Natural killer cell treated with Interleukin-12 subunit alpha and Interleukin-12 subunit beta and Interleukin-15 and Interleukin-18, amount 100 ng/mL, for 72 hours (primary cell): ENCODE measurements at regions not wholly inside any gene's neighbourhood (a gene's known extent, or its start where the extent isn't known, plus 50 kb on each side); places are given as distances from the start of the nearest gene placed in this dataset.

Source experiments
- ATAC-seq, 2 donors: fragments of 150-1000 bp; cut with Tn5 transposase in 1 of 2; sonication (Bioruptor Pico), chemical (Tn5 transposase) in 1 of 2; 2 replicates each; pipeline ENCODE4 v1.10.0; 2021
- DNase-seq: peaks from one replicate; pipeline ENCODE4 v3.0.0; 2022; ENCODE audit warnings: low spot score
- H3K27ac Mint-ChIP-seq, 2 donors: 1 replicate in 1 of 2; 2 replicates in 1 of 2; pipeline ENCODE4 v1.8.0; 2022; ENCODE audit warnings: mixed read lengths in 2 of 2, mild to moderate bottlenecking in 1 of 2, moderate library complexity in 1 of 2
- H3K27me3 Mint-ChIP-seq, 2 donors: 1 replicate in 1 of 2; 2 replicates in 1 of 2; pipeline ENCODE4 v1.8.0; 2022; ENCODE audit warnings: mixed read lengths in 2 of 2
- H3K36me3 Mint-ChIP-seq: one replicate; pipeline ENCODE4 v1.8.0; 2022; ENCODE audit warnings: mixed read lengths
- H3K4me1 Mint-ChIP-seq, 2 donors: 1 replicate in 1 of 2; 2 replicates in 1 of 2; pipeline ENCODE4 v1.8.0; 2022; ENCODE audit warnings: low read depth in 2 of 2, mixed read lengths in 2 of 2, mild to moderate bottlenecking in 1 of 2
- H3K4me3 Mint-ChIP-seq: one replicate; pipeline ENCODE4 v1.8.0; 2022; ENCODE audit warnings: mixed read lengths
- H3K9me3 Mint-ChIP-seq: 2 replicates; pipeline ENCODE4 v1.8.0; 2022; ENCODE audit warnings: mixed read lengths

DNA sequence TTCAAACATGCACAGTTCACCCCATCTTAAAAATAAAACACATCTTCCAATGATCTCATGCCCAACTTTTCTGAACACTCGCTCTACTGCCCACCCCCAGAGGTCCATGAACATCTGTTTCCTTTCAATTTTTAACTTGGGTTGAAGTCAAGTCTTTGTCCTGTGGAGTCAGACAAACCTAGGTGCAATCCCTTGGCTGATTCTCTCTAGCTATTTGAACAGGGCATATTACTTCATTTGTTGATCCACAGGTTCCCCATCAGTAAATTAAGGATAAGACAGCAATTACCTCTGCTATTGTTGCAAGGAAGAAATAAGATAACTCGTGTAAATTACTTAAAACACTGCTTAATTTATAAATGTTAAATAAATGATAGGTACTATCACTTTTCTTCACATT lies 180.1 kb downstream of the CNTN3 start:
- Mint-ChIP-seq H3K27me3 (no peaks in the 10 kb centered on the region), H3K27ac (no peak overlapping the region), H3K36me3 (no peaks in the 10 kb centered on the region), H3K4me3 (no peak overlapping the region), H3K9me3 (peaks cover 24% of the 10 kb centered on the region), H3K4me1 (no peaks in the 10 kb centered on the region)
- no peak for DNase-seq
- ATAC-seq = no peak

DNA sequence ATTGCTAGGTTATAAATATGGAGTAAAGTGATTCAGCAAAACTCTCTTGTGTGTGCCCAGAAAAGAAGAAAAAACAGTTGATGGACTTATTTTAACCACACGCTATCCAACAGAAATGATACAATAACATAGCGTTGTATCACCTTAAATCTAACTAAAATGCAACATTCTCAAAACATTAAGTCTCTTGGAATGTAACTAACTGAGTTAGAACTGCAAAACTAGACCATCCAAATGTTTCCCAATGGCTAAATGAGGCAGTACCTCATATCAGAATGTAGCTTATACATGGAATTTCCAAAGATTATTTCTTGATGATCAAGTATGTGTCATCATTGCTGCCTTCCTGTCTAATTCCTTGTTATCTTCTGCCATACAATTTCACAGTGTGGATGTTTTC lies 187.9 kb downstream of the CNTN3 start:
- H3K27me3 Mint-ChIP-seq = no peaks in the 10 kb centered on the region
- peaks cover 20% of the 10 kb centered on the region for H3K9me3 Mint-ChIP-seq
- no peak overlapping the region for H3K4me3 Mint-ChIP-seq
- no peak for DNase-seq
- ATAC-seq = no peak
- H3K4me1 Mint-ChIP-seq = no peaks in the 10 kb centered on the region
- no peak overlapping the region for H3K27ac Mint-ChIP-seq
- no peaks in the 10 kb centered on the region for H3K36me3 Mint-ChIP-seq

GRCh38 chr3:74423867-74424266 lies 190.6 kb downstream of the CNTN3 start:
- Mint-ChIP-seq H3K27ac (no peak overlapping the region), H3K36me3 (no peaks in the 10 kb centered on the region), H3K9me3 (peaks cover 13% of the 10 kb centered on the region), H3K27me3 (no peaks in the 10 kb centered on the region), H3K4me3 (no peak overlapping the region), H3K4me1 (no peaks in the 10 kb centered on the region)
- DNase-seq (no peak), ATAC-seq (no peak)

DNA sequence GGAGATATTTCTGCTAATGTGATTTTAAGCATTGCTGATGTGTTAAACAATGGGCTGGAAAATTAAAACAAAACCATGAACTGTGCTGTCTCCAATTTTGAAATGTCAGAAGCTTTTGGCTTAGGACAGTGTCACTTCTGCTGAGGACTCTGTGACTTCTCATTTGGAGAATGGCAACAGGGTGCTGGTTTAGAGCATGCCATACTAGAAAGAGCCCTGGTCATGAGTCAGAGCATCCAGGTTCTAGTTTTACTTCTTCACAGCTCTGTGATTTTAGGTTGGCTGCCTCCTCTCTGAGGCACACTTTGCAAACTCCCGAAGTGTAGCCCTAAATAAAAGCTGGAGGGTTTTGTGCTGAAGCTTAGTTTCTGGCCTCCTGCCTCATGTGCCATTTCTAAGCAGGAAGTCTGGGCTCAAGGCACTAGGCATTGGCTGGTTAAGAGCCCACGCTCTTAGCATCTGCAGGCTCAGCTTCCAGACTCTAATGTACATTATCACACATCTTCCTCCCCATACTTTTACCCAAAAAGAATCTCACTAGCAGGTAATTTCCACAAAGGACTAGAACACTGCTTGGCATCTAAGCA lies 193.8 kb downstream of the CNTN3 start:
- Mint-ChIP-seq H3K27ac (no peak overlapping the region), H3K4me1 (no peaks in the 10 kb centered on the region), H3K36me3 (no peaks in the 10 kb centered on the region), H3K9me3 (peaks cover 7% of the 10 kb centered on the region), H3K27me3 (no peaks in the 10 kb centered on the region), H3K4me3 (no peak overlapping the region)
- DNase-seq = no peak
- ATAC-seq = no peak

DNA sequence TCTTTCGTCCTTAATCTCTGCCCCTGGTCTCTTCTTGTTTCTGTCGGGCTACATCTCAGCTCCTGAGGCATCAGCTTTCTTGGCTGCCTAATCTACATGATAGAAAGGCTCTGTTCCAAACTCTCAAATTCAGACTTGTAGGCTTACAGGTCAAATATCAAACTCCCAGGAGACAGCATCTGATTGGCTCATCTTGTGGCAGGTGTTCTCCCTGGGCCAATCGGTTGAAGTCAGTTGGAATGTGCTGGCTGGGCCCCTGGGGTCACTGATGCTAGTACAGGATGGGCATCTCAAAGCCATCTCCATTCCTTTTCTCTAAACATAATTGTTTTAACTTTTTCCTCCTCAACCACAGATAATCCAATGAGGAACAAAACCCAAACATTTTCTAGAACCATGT lies 198.7 kb downstream of the CNTN3 start:
- no peaks in the 10 kb centered on the region for H3K27me3 Mint-ChIP-seq
- H3K27ac Mint-ChIP-seq = no peak overlapping the region
- DNase-seq (no peak), ATAC-seq (no peak)
- H3K4me1 Mint-ChIP-seq = no peaks in the 10 kb centered on the region
- no peaks in the 10 kb centered on the region for H3K9me3 Mint-ChIP-seq
- H3K4me3 Mint-ChIP-seq = no peak overlapping the region
- no peaks in the 10 kb centered on the region for H3K36me3 Mint-ChIP-seq

- Mint-ChIP-seq H3K36me3 (no peaks in the 10 kb centered on the region), H3K27me3 (no peaks in the 10 kb centered on the region), H3K27ac (no peak overlapping the region), H3K4me1 (no peaks in the 10 kb centered on the region), H3K4me3 (no peak overlapping the region), H3K9me3 (no peaks in the 10 kb centered on the region)
- DNase-seq (no peak), ATAC-seq (no peak)
Observed at GRCh38 chr3:74413547-74414241, 200.8 kb downstream of the CNTN3 start.

GRCh38 chr3:74410276-74410941 lies 204.1 kb downstream of the CNTN3 start:
- no peak for ATAC-seq
- H3K9me3 Mint-ChIP-seq = no peaks in the 10 kb centered on the region

GRCh38 chr3:74409066-74409465 lies 205.4 kb downstream of the CNTN3 start:
- Mint-ChIP-seq H3K36me3 (peaks cover under 1% of the 10 kb centered on the region), H3K9me3 (peaks cover under 1% of the 10 kb centered on the region), H3K4me1 (no peaks in the 10 kb centered on the region), H3K27ac (no peak overlapping the region), H3K4me3 (no peak overlapping the region), H3K27me3 (no peaks in the 10 kb centered on the region)
- DNase-seq (no peak), ATAC-seq (no peak)

More at GRCh38 chr3:74410276-74410941, 204.1 kb downstream of the CNTN3 start:
- Mint-ChIP-seq H3K4me1 (no peaks in the 10 kb centered on the region), H3K27ac (no peak overlapping the region), H3K4me3 (no peak overlapping the region), H3K36me3 (no peaks in the 10 kb centered on the region), H3K27me3 (no peaks in the 10 kb centered on the region)
- DNase-seq = no peak

- ATAC-seq (no peak), DNase-seq (no peak)
- H3K4me1 Mint-ChIP-seq = no peaks in the 10 kb centered on the region
- H3K4me3 Mint-ChIP-seq = no peak overlapping the region
- H3K36me3 Mint-ChIP-seq = peaks cover 4% of the 10 kb centered on the region
- no peaks in the 10 kb centered on the region for H3K27me3 Mint-ChIP-seq
- H3K9me3 Mint-ChIP-seq = peaks cover 9% of the 10 kb centered on the region
- H3K27ac Mint-ChIP-seq = no peak overlapping the region
Observed at GRCh38 chr3:74403307-74403706, 211.2 kb downstream of the CNTN3 start.

DNA sequence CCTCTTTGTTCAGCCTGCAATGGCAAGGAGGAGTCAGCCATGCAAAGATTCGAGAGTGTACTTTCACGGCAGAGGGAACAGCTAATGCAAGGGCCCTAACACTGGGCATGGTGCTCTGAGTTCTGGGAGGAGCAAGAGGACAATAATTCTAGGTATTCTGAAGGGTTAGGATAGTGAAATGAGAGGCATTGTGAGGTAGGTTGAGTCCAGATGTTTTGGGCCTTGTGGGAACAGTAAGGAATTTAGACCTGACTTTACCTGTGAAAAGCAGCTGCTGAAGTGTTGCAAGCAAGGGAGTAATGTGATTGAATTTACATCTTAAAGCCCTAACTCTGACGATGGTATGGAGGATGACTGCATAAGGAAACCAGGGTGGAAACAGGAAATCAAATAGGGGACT lies 211.6 kb downstream of the CNTN3 start:
- no peak overlapping the region for H3K27ac Mint-ChIP-seq
- H3K4me3 Mint-ChIP-seq = no peak overlapping the region
- H3K9me3 Mint-ChIP-seq = peaks cover 9% of the 10 kb centered on the region
- DNase-seq (no peak), ATAC-seq (no peak)
- H3K4me1 Mint-ChIP-seq = no peaks in the 10 kb centered on the region
- H3K36me3 Mint-ChIP-seq = peaks cover 4% of the 10 kb centered on the region
- no peaks in the 10 kb centered on the region for H3K27me3 Mint-ChIP-seq

- Mint-ChIP-seq H3K27ac (no peak overlapping the region), H3K36me3 (no peaks in the 10 kb centered on the region), H3K9me3 (peaks cover 26% of the 10 kb centered on the region), H3K27me3 (no peaks in the 10 kb centered on the region), H3K4me1 (no peaks in the 10 kb centered on the region), H3K4me3 (no peak overlapping the region)
- DNase-seq = no peak
- ATAC-seq = no peak
Observed at GRCh38 chr3:74393426-74393825, 221.0 kb downstream of the CNTN3 start.

DNA sequence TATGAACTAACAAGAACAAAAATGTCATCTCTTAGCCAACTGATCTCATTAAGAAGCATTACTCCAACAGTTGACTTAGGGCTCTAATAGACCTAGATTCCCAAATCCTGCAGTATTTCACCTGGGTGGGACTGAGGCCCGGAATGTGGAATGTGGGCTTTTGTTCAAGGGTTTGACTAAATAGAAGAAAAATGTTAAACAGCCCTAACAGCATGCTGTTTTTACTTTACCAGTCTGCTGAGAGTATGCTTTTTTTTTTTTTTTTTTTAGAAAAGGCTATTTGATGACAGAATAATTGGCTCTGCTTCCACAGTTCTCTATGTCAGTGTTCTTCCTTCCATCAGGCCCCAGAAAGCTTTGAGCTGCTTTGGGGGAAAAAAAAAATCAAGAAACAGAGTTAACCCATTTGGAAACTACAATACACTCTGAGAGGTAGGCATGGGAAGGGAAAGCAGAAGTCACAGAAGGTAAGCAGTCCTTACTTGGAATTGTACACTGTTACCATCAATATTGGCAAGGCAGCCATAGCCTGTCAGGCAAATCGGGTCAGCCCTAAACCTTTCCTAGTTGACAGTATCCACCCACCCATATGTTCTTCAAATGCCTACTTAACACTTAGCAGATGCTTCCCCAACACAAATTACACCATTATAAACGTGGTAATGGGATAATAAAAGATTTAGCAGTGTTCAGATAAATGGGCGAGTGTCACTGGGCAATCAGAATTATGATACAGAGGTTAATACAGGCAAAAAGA lies 224.2 kb downstream of the CNTN3 start:
- Mint-ChIP-seq H3K27ac (no peak overlapping the region), H3K4me3 (no peak overlapping the region), H3K4me1 (no peaks in the 10 kb centered on the region), H3K36me3 (peaks cover 4% of the 10 kb centered on the region), H3K9me3 (peaks cover 22% of the 10 kb centered on the region), H3K27me3 (no peaks in the 10 kb centered on the region)
- DNase-seq = no peak
- ATAC-seq = no peak

GRCh38 chr3:74387111-74387735 lies 227.2 kb downstream of the CNTN3 start:
- DNase-seq (no peak), ATAC-seq (no peak)
- H3K4me1 Mint-ChIP-seq = no peaks in the 10 kb centered on the region
- no peak overlapping the region for H3K27ac Mint-ChIP-seq
- peaks cover 4% of the 10 kb centered on the region for H3K36me3 Mint-ChIP-seq
- peaks cover 19% of the 10 kb centered on the region for H3K9me3 Mint-ChIP-seq
- H3K4me3 Mint-ChIP-seq = no peak overlapping the region
- H3K27me3 Mint-ChIP-seq = no peaks in the 10 kb centered on the region
